Caco-2 (cell line): ENCODE measurements at regions not wholly inside any gene's neighbourhood (a gene's known extent, or its start where the extent isn't known, plus 50 kb on each side); places are given as distances from the start of the nearest gene placed in this dataset.
"Not testable (repeated sequence)": the region's sequence is repeated elsewhere in the genome, so short reads cannot be mapped to it uniquely, and the experiment has no call there.

Experiments
- BruUV-seq: library from RNA; stranded (reverse); fragments of 400-500 nt; replicated peaks from 2 replicates; lab custom pipeline; 2021; lab: Mats Ljungman, UMichigan
- CTCF ChIA-PET: fragments of 300-600 bp; sonication (Branson Sonifier 250); formaldehyde crosslinking; loops from one replicate; lab custom pipeline; 2022; ENCODE audit warnings: antibody characterized with exemption; lab: Charles Lee
- POLR2A ChIA-PET: fragments of 300-600 bp; sonication (Branson Sonifier 250); formaldehyde crosslinking; loops from one replicate; lab custom pipeline; 2022; ENCODE audit warnings: antibody characterized with exemption; lab: Charles Lee
- DNase-seq, 2 experiments: peaks; one replicate each; pipeline versions ENCODE4 v3.0.0 to v3.0.0-alpha.2; 2020 to 2022
- H3K27me3 ChIP-seq: replicated peaks from 2 replicates; pipeline ENCODE4 v1.6.0; 2011; ENCODE audit warnings: low read length; ENCODE audit not compliant: control insufficient read depth, insufficient read depth
- H3K36me3 ChIP-seq: 2 replicates; pipeline ENCODE4 v1.5.1; 2011; ENCODE audit warnings: low read length; ENCODE audit not compliant: control insufficient read depth, insufficient read depth
- H3K4me1 ChIP-seq: fragments of 250-450 bp; sonication (Bioruptor Pico); 2 replicates; pipeline ENCODE4 v1.5.1; 2020; ENCODE audit warnings: mild to moderate bottlenecking
- H3K4me3 ChIP-seq: 2 replicates; pipeline ENCODE4 v1.5.1; 2011; ENCODE audit warnings: low read depth, mild to moderate bottlenecking, control low read depth, low read length
- H3K9me3 ChIP-seq: fragments of 250-450 bp; sonication (Bioruptor Pico); 2 replicates; pipeline ENCODE4 v1.5.1; 2020; ENCODE audit warnings: mild to moderate bottlenecking, moderate library complexity
- H3K27ac Mint-ChIP-seq: one replicate; pipeline ENCODE4 v1.8.0; 2022; ENCODE audit warnings: mixed read lengths; ENCODE audit not compliant: unreplicated experiment
- H3K27me3 Mint-ChIP-seq: one replicate; pipeline ENCODE4 v1.8.0; 2022; ENCODE audit warnings: mixed read lengths; ENCODE audit not compliant: insufficient read depth, unreplicated experiment
- H3K36me3 Mint-ChIP-seq: one replicate; pipeline ENCODE4 v1.8.0; 2022; ENCODE audit warnings: mild to moderate bottlenecking, mixed read lengths; ENCODE audit not compliant: insufficient read depth, unreplicated experiment
- H3K4me1 Mint-ChIP-seq: one replicate; pipeline ENCODE4 v1.8.0; 2022; ENCODE audit warnings: low read depth, mixed read lengths; ENCODE audit not compliant: unreplicated experiment
- H3K4me3 Mint-ChIP-seq: one replicate; pipeline ENCODE4 v1.8.0; 2022; ENCODE audit warnings: mild to moderate bottlenecking, moderate library complexity, mixed read lengths; ENCODE audit not compliant: unreplicated experiment
- H3K9me3 Mint-ChIP-seq: one replicate; pipeline ENCODE4 v1.8.0; 2022; ENCODE audit warnings: mixed read lengths; ENCODE audit not compliant: unreplicated experiment
- intact Hi-C: fragments of 100-400 bp; cut with micrococcal nuclease; formaldehyde crosslinking; loops from one replicate; pipeline ENCODE4 v1.10.0; 2022; ENCODE audit not compliant: unreplicated experiment
- TF ChIP-seq, protein P1 (sequence below), 2 experiments: fragments of 200-600 bp in 1 of 2; IDR thresholded peaks; 1 replicate in 1 of 2; 2 replicates in 1 of 2; pipeline versions ENCODE4 v1.5.1 to v1.8.0; 2011 to 2022; ENCODE audit warnings: antibody characterized with exemption in 1 of 2, control low read depth in 1 of 2, inconsistent platforms in 1 of 2, low read depth in 1 of 2, low read length in 1 of 2, mild to moderate bottlenecking in 1 of 2, moderate library complexity in 1 of 2; ENCODE audit not compliant: insufficient read depth in 1 of 2, severe bottlenecking in 1 of 2, unreplicated experiment in 1 of 2

DNA sequence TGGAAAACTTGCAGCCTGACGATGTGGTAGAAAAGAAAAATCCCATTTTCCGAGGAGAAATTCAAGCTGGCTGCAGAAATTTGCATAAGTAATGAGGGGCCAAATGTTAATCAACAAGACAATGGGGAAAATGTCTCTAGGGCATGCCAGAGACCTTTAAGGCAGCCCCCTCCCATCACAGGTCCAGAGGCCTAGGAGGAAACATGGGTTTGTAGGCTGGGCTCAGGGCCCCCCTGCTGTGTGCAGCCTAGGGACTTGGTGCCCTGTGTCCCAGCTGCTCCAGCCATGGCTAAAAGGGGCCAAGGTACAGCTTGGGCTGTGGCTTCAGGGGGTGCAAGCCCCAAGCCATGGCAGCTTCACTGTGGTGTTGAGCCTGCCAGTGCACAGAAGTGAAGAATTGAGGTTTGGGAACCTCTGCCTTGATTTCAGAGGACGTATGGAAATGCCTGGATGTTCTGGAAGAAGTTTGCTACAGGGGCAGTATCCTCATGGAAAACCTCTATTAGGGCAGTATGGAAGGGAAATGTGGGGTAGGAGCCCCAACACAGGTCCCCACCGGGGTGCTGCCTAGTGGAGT is 75.9 kb upstream of the CADPS start:
- Histone ChIP-seq H3K27me3 (no peaks in the 10 kb centered on the region), H3K4me1 (no peaks in the 10 kb centered on the region), H3K9me3 (no peaks in the 10 kb centered on the region), H3K4me3 (no peak overlapping the region), H3K36me3 (no peaks in the 10 kb centered on the region)
- H3K9me3 Mint-ChIP-seq: no peaks in the 10 kb centered on the region
- no peak overlapping the region for H3K27ac Mint-ChIP-seq
- intact Hi-C loops: no loop called here
- TF ChIP-seq, protein P1, sequence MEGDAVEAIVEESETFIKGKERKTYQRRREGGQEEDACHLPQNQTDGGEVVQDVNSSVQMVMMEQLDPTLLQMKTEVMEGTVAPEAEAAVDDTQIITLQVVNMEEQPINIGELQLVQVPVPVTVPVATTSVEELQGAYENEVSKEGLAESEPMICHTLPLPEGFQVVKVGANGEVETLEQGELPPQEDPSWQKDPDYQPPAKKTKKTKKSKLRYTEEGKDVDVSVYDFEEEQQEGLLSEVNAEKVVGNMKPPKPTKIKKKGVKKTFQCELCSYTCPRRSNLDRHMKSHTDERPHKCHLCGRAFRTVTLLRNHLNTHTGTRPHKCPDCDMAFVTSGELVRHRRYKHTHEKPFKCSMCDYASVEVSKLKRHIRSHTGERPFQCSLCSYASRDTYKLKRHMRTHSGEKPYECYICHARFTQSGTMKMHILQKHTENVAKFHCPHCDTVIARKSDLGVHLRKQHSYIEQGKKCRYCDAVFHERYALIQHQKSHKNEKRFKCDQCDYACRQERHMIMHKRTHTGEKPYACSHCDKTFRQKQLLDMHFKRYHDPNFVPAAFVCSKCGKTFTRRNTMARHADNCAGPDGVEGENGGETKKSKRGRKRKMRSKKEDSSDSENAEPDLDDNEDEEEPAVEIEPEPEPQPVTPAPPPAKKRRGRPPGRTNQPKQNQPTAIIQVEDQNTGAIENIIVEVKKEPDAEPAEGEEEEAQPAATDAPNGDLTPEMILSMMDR (IDR thresholded peaks at IDR 0.05; ENCODE audit: insufficient read depth in 1 of 2, low read depth in 1 of 2, low read length in 1 of 2, severe bottlenecking in 1 of 2, unreplicated experiment in 1 of 2): no peak
- H3K27me3 Mint-ChIP-seq: no peaks in the 10 kb centered on the region
- BruUV-seq: no TSS peak
- ChIA-PET POLR2A (no interaction called here), CTCF (no interaction called here)
- DNase-seq: no peak
- no peaks in the 10 kb centered on the region for H3K36me3 Mint-ChIP-seq
- H3K4me1 Mint-ChIP-seq: no peaks in the 10 kb centered on the region
- H3K4me3 Mint-ChIP-seq: no peak overlapping the region

DNA sequence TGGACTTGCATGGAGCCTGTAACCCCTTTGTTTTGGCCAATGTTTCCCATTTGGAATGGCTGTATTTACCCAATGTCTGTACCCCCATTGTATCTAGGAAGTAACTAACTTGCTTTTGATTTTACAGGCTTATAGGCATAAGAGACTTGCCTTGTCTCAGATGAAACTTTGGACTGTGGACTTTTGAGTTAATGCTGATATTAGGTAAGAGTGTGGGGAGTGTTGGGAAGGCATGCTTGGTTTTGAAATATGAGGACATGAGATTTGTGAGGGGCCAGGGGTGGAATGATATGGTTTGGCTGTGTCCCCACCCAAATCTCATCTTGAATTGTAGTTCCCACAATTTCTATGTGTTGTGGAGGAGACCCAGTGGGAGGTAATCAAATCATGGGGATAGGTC is 76.7 kb upstream of the CADPS start:
- H3K4me1 Mint-ChIP-seq, H3K27ac Mint-ChIP-seq, H3K36me3 ChIP-seq, DNase-seq, intact Hi-C loops, H3K9me3 Mint-ChIP-seq, CTCF ChIA-PET, H3K4me3 Mint-ChIP-seq, H3K27me3 ChIP-seq, H3K4me1 ChIP-seq, H3K9me3 ChIP-seq, BruUV-seq, H3K27me3 Mint-ChIP-seq, H3K36me3 Mint-ChIP-seq, H3K4me3 ChIP-seq, POLR2A ChIA-PET: not testable (repeated sequence)

DNA sequence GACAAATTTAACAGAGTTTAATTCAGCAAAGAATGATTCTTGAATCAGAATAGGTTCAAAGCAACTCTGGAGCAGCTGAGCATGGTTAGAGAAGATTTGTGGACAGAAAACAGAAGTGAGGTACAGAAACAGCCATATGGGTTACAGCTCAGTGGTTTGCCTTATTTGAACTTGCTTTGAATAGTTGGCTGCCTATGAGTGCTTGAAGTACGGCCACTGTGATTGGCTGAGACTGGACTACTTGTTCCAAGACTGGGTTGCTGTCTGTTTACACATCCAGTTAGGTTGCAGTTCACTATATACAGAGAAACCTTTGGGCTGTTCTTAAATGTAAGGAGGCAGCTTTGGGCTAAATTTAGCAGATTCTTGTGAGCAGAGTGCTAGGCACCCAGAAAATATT is 79.4 kb upstream of the CADPS start:
- Mint-ChIP-seq H3K36me3 (no peaks in the 10 kb centered on the region), H3K9me3 (no peaks in the 10 kb centered on the region), H3K4me1 (no peaks in the 10 kb centered on the region), H3K27ac (no peak overlapping the region), H3K4me3 (no peak overlapping the region), H3K27me3 (no peaks in the 10 kb centered on the region)
- BruUV-seq: no TSS peak
- H3K4me3 ChIP-seq: no peak overlapping the region
- no peaks in the 10 kb centered on the region for H3K36me3 ChIP-seq
- ChIA-PET CTCF (no interaction called here), POLR2A (no interaction called here)
- TF ChIP-seq, protein P1 (IDR thresholded peaks at IDR 0.05; ENCODE audit: insufficient read depth in 1 of 2, low read depth in 1 of 2, low read length in 1 of 2, severe bottlenecking in 1 of 2, unreplicated experiment in 1 of 2): no peak
- no peaks in the 10 kb centered on the region for H3K9me3 ChIP-seq
- H3K4me1 ChIP-seq: no peaks in the 10 kb centered on the region
- DNase-seq: no peak
- intact Hi-C loops: no loop called here
- no peaks in the 10 kb centered on the region for H3K27me3 ChIP-seq

DNA sequence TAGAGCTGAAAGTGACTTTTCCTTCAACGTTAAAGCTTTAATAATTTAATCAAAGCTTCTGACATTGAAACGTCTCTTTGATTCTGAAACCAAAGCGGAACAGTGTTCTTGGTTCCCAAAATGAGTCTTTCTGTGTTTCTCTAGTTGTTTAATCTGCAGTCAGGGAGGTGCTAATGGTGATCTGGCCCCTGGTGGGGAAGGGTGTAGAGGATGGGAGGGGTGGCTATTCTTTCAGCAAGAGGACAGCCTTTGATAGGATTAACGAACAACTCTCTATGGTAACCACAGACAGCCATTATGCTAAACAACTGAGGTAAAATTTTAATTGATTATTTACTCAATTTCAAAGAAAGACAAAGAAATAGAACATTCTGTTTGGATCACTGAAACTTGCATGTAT is 79.9 kb upstream of the CADPS start:
- intact Hi-C loops: no loop called here
- DNase-seq: no peak

More for the DNA sequence above, 79.9 kb upstream of the CADPS start:
- Mint-ChIP-seq H3K4me1 (no peaks in the 10 kb centered on the region), H3K36me3 (no peaks in the 10 kb centered on the region), H3K4me3 (no peak overlapping the region), H3K9me3 (no peaks in the 10 kb centered on the region), H3K27me3 (no peaks in the 10 kb centered on the region), H3K27ac (no peak overlapping the region)
- Histone ChIP-seq H3K4me3 (no peak overlapping the region), H3K27me3 (no peaks in the 10 kb centered on the region), H3K4me1 (no peaks in the 10 kb centered on the region), H3K36me3 (no peaks in the 10 kb centered on the region), H3K9me3 (no peaks in the 10 kb centered on the region)
- TF ChIP-seq, protein P1 (IDR thresholded peaks at IDR 0.05; ENCODE audit: insufficient read depth in 1 of 2, low read depth in 1 of 2, low read length in 1 of 2, severe bottlenecking in 1 of 2, unreplicated experiment in 1 of 2): no peak
- no TSS peak for BruUV-seq
- ChIA-PET CTCF (no interaction called here), POLR2A (no interaction called here)
